IMR-90 (cell line): ENCODE measurements at regions not wholly inside any gene's neighbourhood (a gene's known extent, or its start where the extent isn't known, plus 50 kb on each side); places are given as distances from the start of the nearest gene placed in this dataset.

ENCODE experiments used
- ATAC-seq: fragments of 200-7000 bp; cut with Tn5 transposase; 2 replicates; pipeline ENCODE4 v1.9.1; 2020; ENCODE audit warnings: low read depth, mild to moderate bottlenecking, moderate library complexity
- BruUV-seq: library from RNA; stranded (reverse); fragments of 400-500 nt; replicated peaks from 2 replicates; lab custom pipeline; 2021; lab: Mats Ljungman, UMichigan
- CTCF ChIA-PET: fragments of 300-600 bp; formaldehyde crosslinking; extraction: SDS; loops from one replicate; lab custom pipeline; 2021; ENCODE audit warnings: antibody characterized with exemption; lab: Yijun Ruan, JAX
- POLR2A ChIA-PET: fragments of 300-600 bp; sonication (Branson Sonifier 250); formaldehyde crosslinking; loops from one replicate; lab custom pipeline; 2022; ENCODE audit warnings: antibody characterized with exemption; ENCODE audit not compliant: unreplicated experiment; lab: Charles Lee
- DNase-seq: peaks from one replicate; pipeline ENCODE4 v3.0.0; 2013
- H2AFZ ChIP-seq: replicated peaks from 2 replicates; pipeline ENCODE3; 2013; ENCODE audit warnings: low read length, mild to moderate bottlenecking; ENCODE audit not compliant: poor library complexity
- H2AK5ac ChIP-seq: 2 replicates; pipeline ENCODE4 v1.6.1; 2013; ENCODE audit warnings: low read depth, low read length, inconsistent platforms
- H2AK9ac ChIP-seq: replicated peaks from 2 replicates; pipeline ENCODE3; 2013; ENCODE audit warnings: mild to moderate bottlenecking, low read depth, low read length, moderate library complexity; ENCODE audit not compliant: poor library complexity
- H2BK120ac ChIP-seq: 2 replicates; pipeline ENCODE4 v1.6.1; 2013; ENCODE audit warnings: low read depth, low read length, inconsistent platforms
- H2BK15ac ChIP-seq: 3 replicates; pipeline ENCODE4 v1.6.1; 2013; ENCODE audit warnings: low read depth, low read length, inconsistent platforms
- H2BK20ac ChIP-seq: 2 replicates; pipeline ENCODE4 v1.6.1; 2013; ENCODE audit warnings: low read depth, mild to moderate bottlenecking, inconsistent platforms, low read length, moderate library complexity
- H2BK5ac ChIP-seq: 2 replicates; pipeline ENCODE4 v1.6.1; 2013; ENCODE audit warnings: mild to moderate bottlenecking, low read depth, low read length, inconsistent platforms; ENCODE audit not compliant: poor library complexity, severe bottlenecking
- H3K14ac ChIP-seq: replicated peaks from 2 replicates; pipeline ENCODE4 v1.6.1; 2013; ENCODE audit warnings: low read depth, low read length, inconsistent platforms
- H3K18ac ChIP-seq: 2 replicates; pipeline ENCODE4 v1.6.1; 2013; ENCODE audit warnings: low read depth, low read length, control low read depth
- H3K23ac ChIP-seq: 2 replicates; pipeline ENCODE4 v1.6.1; 2013; ENCODE audit warnings: low read depth, low read length, inconsistent platforms
- H3K27ac ChIP-seq: 2 replicates; pipeline ENCODE4 v1.5.1; 2013; ENCODE audit warnings: mild to moderate bottlenecking, control low read depth, low read length; ENCODE audit not compliant: insufficient read depth
- H3K27me3 ChIP-seq: 2 replicates; pipeline ENCODE4 v1.6.1; 2013; ENCODE audit warnings: low read length; ENCODE audit not compliant: control insufficient read depth, insufficient read depth
- H3K36me3 ChIP-seq: 2 replicates; pipeline ENCODE4 v1.6.1; 2013; ENCODE audit warnings: low read length, mixed read lengths; ENCODE audit not compliant: control insufficient read depth, insufficient read depth
- H3K4ac ChIP-seq: 2 replicates; pipeline ENCODE4 v1.6.1; 2013; ENCODE audit warnings: low read depth, low read length, inconsistent platforms
- H3K4me1 ChIP-seq: 2 replicates; pipeline ENCODE4 v1.6.1; 2013; ENCODE audit warnings: low read length, mixed read lengths; ENCODE audit not compliant: control insufficient read depth, insufficient read depth
- H3K4me2 ChIP-seq: 2 replicates; pipeline ENCODE4 v1.6.1; 2013; ENCODE audit warnings: low read depth, mild to moderate bottlenecking, control low read depth, low read length, moderate library complexity
- H3K4me3 ChIP-seq: 2 replicates; pipeline ENCODE4 v1.5.1; 2013; ENCODE audit warnings: low read depth, mild to moderate bottlenecking, control low read depth, low read length, moderate library complexity; ENCODE audit not compliant: insufficient read depth
- H3K56ac ChIP-seq: 2 replicates; pipeline ENCODE4 v1.6.1; 2013; ENCODE audit warnings: low read length, inconsistent platforms; ENCODE audit not compliant: insufficient read depth; ENCODE audit errors: extremely low read depth
- H3K79me1 ChIP-seq, 2 experiments: 2 replicates each; pipeline ENCODE4 v1.6.1; 2013; ENCODE audit warnings: low read length in 2 of 2, inconsistent platforms in 1 of 2, low read depth in 1 of 2
- H3K9ac ChIP-seq: 2 replicates; pipeline ENCODE4 v1.6.1; 2013; ENCODE audit warnings: low read depth, low read length, control low read depth
- H3K9me1 ChIP-seq: 2 replicates; pipeline ENCODE4 v1.6.1; 2013; ENCODE audit warnings: low read length, inconsistent platforms; ENCODE audit not compliant: insufficient read depth
- H3K9me3 ChIP-seq: 2 replicates; pipeline ENCODE4 v1.6.1; 2013; ENCODE audit warnings: low read length; ENCODE audit not compliant: control insufficient read depth, insufficient read depth
- H4K20me1 ChIP-seq: 2 replicates; pipeline ENCODE4 v1.6.1; 2013; ENCODE audit warnings: low read length, inconsistent platforms; ENCODE audit not compliant: insufficient read depth
- H4K5ac ChIP-seq: 2 replicates; pipeline ENCODE4 v1.6.1; 2013; ENCODE audit warnings: mild to moderate bottlenecking, low read depth, low read length, control low read depth
- H4K8ac ChIP-seq, 2 experiments: 2 replicates each; pipeline ENCODE4 v1.6.1; 2013; ENCODE audit warnings: low read depth in 2 of 2, low read length in 2 of 2, control low read depth in 1 of 2, inconsistent platforms in 1 of 2
- H4K91ac ChIP-seq: 2 replicates; pipeline ENCODE4 v1.6.1; 2013; ENCODE audit warnings: low read depth, low read length, inconsistent platforms; ENCODE audit not compliant: insufficient read depth
- BHLHE40 ChIP-seq: fragments of 150-350 bp; IDR thresholded peaks from 2 replicates; pipeline ENCODE4 v1.6.1; 2016; ENCODE audit warnings: mild to moderate bottlenecking, low read depth, low read length
- CHD1 ChIP-seq: IDR thresholded peaks from 2 replicates; pipeline ENCODE4 v1.6.1; 2012; ENCODE audit warnings: low read depth, low read length, improper control_type of control experiment
- CTCF ChIP-seq: conservative IDR thresholded peaks from 2 replicates; pipeline ENCODE4 v1.5.1; 2012; ENCODE audit warnings: mild to moderate bottlenecking, low read depth, low read length, improper control_type of control experiment
- FOS ChIP-seq: fragments of 150-350 bp; IDR thresholded peaks from 2 replicates; pipeline ENCODE4 v1.6.1; 2016; ENCODE audit warnings: low read depth, low read length
- MAFK ChIP-seq: IDR thresholded peaks from 2 replicates; pipeline ENCODE4 v1.6.1; 2012; ENCODE audit warnings: low read depth, low read length, improper control_type of control experiment
- POLR2A ChIP-seq: IDR thresholded peaks from 2 replicates; pipeline ENCODE4 v1.6.1; 2012; ENCODE audit warnings: mild to moderate bottlenecking, low read depth, low read length
- RAD21 ChIP-seq: IDR thresholded peaks from 2 replicates; pipeline ENCODE4 v1.6.1; 2012; ENCODE audit warnings: low read length, improper control_type of control experiment
- RCOR1 ChIP-seq: IDR thresholded peaks from 2 replicates; pipeline ENCODE4 v1.6.1; 2012; ENCODE audit warnings: mild to moderate bottlenecking, low read length, improper control_type of control experiment; ENCODE audit not compliant: insufficient replicate concordance
- SMC3 ChIP-seq: fragments of 150-350 bp; IDR thresholded peaks from 2 replicates; pipeline ENCODE4 v1.6.1; 2016; ENCODE audit warnings: low read depth, mild to moderate bottlenecking, antibody characterized with exemption, low read length, moderate library complexity
- USF2 ChIP-seq: fragments of 150-350 bp; IDR thresholded peaks from 2 replicates; pipeline ENCODE4 v1.6.1; 2017; ENCODE audit warnings: mild to moderate bottlenecking, antibody characterized with exemption, low read length, low read depth
- WGBS, 2 experiments: methylation state at CpG; one replicate each; pipeline versions ENCODE4 v1.1.5 to v1.1.7; 2013; ENCODE audit warnings: missing lambda C conversion rate in 2 of 2; ENCODE audit not compliant: insufficient read length in 1 of 2; ENCODE audit errors: extremely low coverage in 2 of 2; 5-methylcytosine and 5-hydroxymethylcytosine counted together
- dilution Hi-C: fragments of 300-500 bp; cut with HindIII; formaldehyde crosslinking; loops from one replicate; pipeline ENCODE4 v1.14.3; 2018; ENCODE audit warnings: low sequenced_read_pairs; ENCODE audit not compliant: unreplicated experiment
- in situ Hi-C: fragments of 300-500 bp; cut with MboI; formaldehyde crosslinking; loops from 3 replicates; pipeline ENCODE4 v1.14.3; 2019; ENCODE audit warnings: low sequenced_read_pairs, inconsistent platforms, mixed read lengths
- intact Hi-C: fragments of 100-400 bp; cut with micrococcal nuclease; formaldehyde crosslinking; loops from 2 replicates; pipeline ENCODE4 v1.10.0; 2022

GRCh38 chr2:58436872-58437271 lies 195.7 kb upstream of the FANCL start:
- Histone ChIP-seq H3K4me2 (no peak overlapping the region), H2AK9ac (no peak overlapping the region), H3K9me1 (no peaks in the 10 kb centered on the region), H3K4ac (no peak overlapping the region), H2AK5ac (no peak overlapping the region), H3K23ac (no peak overlapping the region), H3K9ac (no peak overlapping the region), H3K9me3 (no peaks in the 10 kb centered on the region), H2BK120ac (no peak overlapping the region), H3K18ac (no peak overlapping the region), H2BK5ac (no peak overlapping the region), H4K20me1 (no peaks in the 10 kb centered on the region), H4K8ac (no peak overlapping the region), H3K14ac (no peak overlapping the region), H3K27me3 (no peaks in the 10 kb centered on the region), H4K5ac (no peak overlapping the region), H3K79me1 (no peaks in the 10 kb centered on the region), H4K91ac (no peak overlapping the region), H3K4me3 (no peak overlapping the region), H2BK20ac (no peak overlapping the region), H2BK15ac (no peak overlapping the region), H3K36me3 (no peaks in the 10 kb centered on the region), H2AFZ (no peak overlapping the region), H3K56ac (no peak overlapping the region), H3K27ac (no peak overlapping the region), H3K4me1 (no peaks in the 10 kb centered on the region)
- intact Hi-C loops: no loop called here
- no peak for ATAC-seq
- ChIA-PET POLR2A (no interaction called here), CTCF (no interaction called here)
- dilution Hi-C loops: no loop called here
- no CpG with 5 or more reads among the region's 5 CpGs for WGBS, 2 experiments
- TF ChIP-seq RCOR1: no peak
- TF ChIP-seq CHD1: no peak
- no peak for TF ChIP-seq MAFK
- no peak for TF ChIP-seq USF2
- TF ChIP-seq FOS: no peak
- TF ChIP-seq RAD21: no peak
- no peak for TF ChIP-seq BHLHE40
- TF ChIP-seq SMC3: no peak
- TF ChIP-seq POLR2A: no peak
- no peak for TF ChIP-seq CTCF
- DNase-seq: no peak
- in situ Hi-C loops: loop anchor here (10.0 to 25.0 kb wide), 2 partner anchors 300 to 532 kb away; no protein-coding TSS in a partner anchor
- BruUV-seq: no TSS peak
